ENCODE measurements at regions not wholly inside any gene's neighbourhood (a gene's known extent, or its start where the extent isn't known, plus 50 kb on each side); places are given as distances from the start of the nearest gene placed in this dataset.
"Not testable (repeated sequence)": the region's sequence is repeated elsewhere in the genome, so short reads cannot be mapped to it uniquely, and the experiment has no call there.

DNA sequence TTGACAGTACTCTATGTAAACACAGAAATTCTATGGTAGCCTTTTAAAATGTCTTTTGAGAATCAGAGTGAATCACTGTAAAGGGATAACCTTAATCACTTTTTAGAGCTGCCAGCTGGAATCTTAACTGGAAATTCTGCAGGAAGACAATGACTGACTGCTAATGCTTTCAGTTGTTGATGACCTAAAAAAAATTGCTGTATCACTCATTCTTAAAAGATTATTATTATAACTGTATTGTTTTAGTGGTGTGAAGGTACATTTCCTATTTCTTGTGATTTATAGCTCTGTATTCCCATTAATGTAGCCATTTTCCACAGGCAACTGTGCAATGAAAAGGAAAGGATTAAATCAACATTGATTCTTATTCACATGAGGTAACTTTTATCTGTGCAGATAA is 260.5 kb downstream of the CALCRL start:
- H3K9me3 ChIP-seq (ENCODE audit: insufficient read depth, low read depth, low read length): no peaks in the 10 kb centered on the region
- no peaks in the 10 kb centered on the region for H3K27me3 ChIP-seq (ENCODE audit: insufficient read depth, low read length)
- no peaks in the 10 kb centered on the region for H3K79me2 ChIP-seq (ENCODE audit: insufficient read depth, low read length)
- H3K36me3 Mint-ChIP-seq (ENCODE audit: low read depth, unreplicated experiment): no peaks in the 10 kb centered on the region
- H3K27ac Mint-ChIP-seq (ENCODE audit: unreplicated experiment): no peak overlapping the region
- no peaks in the 10 kb centered on the region for H3K4me1 Mint-ChIP-seq (ENCODE audit: low read depth, unreplicated experiment)
- peaks cover 7% of the 10 kb centered on the region for H3K9me3 Mint-ChIP-seq (ENCODE audit: unreplicated experiment)
- H3K9ac ChIP-seq (ENCODE audit: low read length): no peak overlapping the region
- no peaks in the 10 kb centered on the region for H3K27me3 Mint-ChIP-seq (ENCODE audit: low read depth, unreplicated experiment)
- no peak overlapping the region for H3K4me2 ChIP-seq (ENCODE audit: low read length)
- peak; percentile 18 for DNase-seq (ENCODE audit: low read depth)
- no peaks in the 10 kb centered on the region for H3K36me3 ChIP-seq (ENCODE audit: insufficient read depth, low read length)
- no peak for FAIRE-seq
- no peak overlapping the region for H3K4me3 Mint-ChIP-seq (ENCODE audit: unreplicated experiment)
- no peak overlapping the region for H3K4me3 ChIP-seq (ENCODE audit: insufficient read depth, low read depth, low read length)
- no peak overlapping the region for H3K27ac ChIP-seq (ENCODE audit: low read depth, low read length)
- H3K4me1 ChIP-seq (ENCODE audit: insufficient read depth, low read length): no peaks in the 10 kb centered on the region
- no peak overlapping the region for H2AFZ ChIP-seq (ENCODE audit: low read depth, low read length)
- TF ChIP-seq EZH2 (IDR thresholded peaks at IDR 0.05; ENCODE audit: insufficient read depth, low read length): no peak
- TF ChIP-seq, protein P1, sequence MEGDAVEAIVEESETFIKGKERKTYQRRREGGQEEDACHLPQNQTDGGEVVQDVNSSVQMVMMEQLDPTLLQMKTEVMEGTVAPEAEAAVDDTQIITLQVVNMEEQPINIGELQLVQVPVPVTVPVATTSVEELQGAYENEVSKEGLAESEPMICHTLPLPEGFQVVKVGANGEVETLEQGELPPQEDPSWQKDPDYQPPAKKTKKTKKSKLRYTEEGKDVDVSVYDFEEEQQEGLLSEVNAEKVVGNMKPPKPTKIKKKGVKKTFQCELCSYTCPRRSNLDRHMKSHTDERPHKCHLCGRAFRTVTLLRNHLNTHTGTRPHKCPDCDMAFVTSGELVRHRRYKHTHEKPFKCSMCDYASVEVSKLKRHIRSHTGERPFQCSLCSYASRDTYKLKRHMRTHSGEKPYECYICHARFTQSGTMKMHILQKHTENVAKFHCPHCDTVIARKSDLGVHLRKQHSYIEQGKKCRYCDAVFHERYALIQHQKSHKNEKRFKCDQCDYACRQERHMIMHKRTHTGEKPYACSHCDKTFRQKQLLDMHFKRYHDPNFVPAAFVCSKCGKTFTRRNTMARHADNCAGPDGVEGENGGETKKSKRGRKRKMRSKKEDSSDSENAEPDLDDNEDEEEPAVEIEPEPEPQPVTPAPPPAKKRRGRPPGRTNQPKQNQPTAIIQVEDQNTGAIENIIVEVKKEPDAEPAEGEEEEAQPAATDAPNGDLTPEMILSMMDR (IDR thresholded peaks at IDR 0.05; ENCODE audit: insufficient read depth, low read depth, low read length): no peak
- no peaks in the 10 kb centered on the region for H4K20me1 ChIP-seq (ENCODE audit: insufficient read depth, low read length)

DNA sequence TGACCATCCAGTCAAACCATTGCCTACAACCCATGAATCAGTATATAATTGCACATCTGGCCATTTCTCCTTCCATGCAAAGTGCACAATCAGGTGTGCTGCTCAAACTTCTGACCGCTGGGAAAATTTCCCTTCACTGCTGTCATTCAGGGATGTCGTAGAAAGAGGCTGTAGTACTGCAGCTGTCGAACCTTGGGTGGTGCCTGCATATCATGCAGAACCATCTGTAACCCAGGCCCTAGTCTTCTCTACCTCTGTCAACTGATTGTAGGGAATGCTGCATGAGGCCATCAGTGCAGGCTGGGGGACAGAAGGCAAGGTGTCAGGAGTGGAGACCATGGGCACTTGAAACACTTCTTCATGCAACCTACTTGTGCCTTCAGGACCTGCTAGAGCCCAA is 267.5 kb downstream of the CALCRL start:
- no peaks in the 10 kb centered on the region for H3K36me3 ChIP-seq (ENCODE audit: insufficient read depth, low read length)
- H3K4me1 Mint-ChIP-seq (ENCODE audit: low read depth, unreplicated experiment): no peaks in the 10 kb centered on the region
- no peaks in the 10 kb centered on the region for H4K20me1 ChIP-seq (ENCODE audit: insufficient read depth, low read length)
- no peaks in the 10 kb centered on the region for H3K9me3 ChIP-seq (ENCODE audit: insufficient read depth, low read depth, low read length)
- no peaks in the 10 kb centered on the region for H3K79me2 ChIP-seq (ENCODE audit: insufficient read depth, low read length)
- no peaks in the 10 kb centered on the region for H3K36me3 Mint-ChIP-seq (ENCODE audit: low read depth, unreplicated experiment)
- H3K9me3 Mint-ChIP-seq (ENCODE audit: unreplicated experiment): peaks cover 7% of the 10 kb centered on the region
- no peak overlapping the region for H3K27ac ChIP-seq (ENCODE audit: low read depth, low read length)
- no peaks in the 10 kb centered on the region for H3K27me3 Mint-ChIP-seq (ENCODE audit: low read depth, unreplicated experiment)
- FAIRE-seq (no peak), DNase-seq (ENCODE audit: low read depth) (no peak)
- H3K4me1 ChIP-seq (ENCODE audit: insufficient read depth, low read length): no peaks in the 10 kb centered on the region
- H3K27me3 ChIP-seq (ENCODE audit: insufficient read depth, low read length): no peaks in the 10 kb centered on the region
- H3K4me3 Mint-ChIP-seq (ENCODE audit: unreplicated experiment): no peak overlapping the region
- TF ChIP-seq, protein P1 (IDR thresholded peaks at IDR 0.05; ENCODE audit: insufficient read depth, low read depth, low read length): no peak
- no peak for TF ChIP-seq EZH2 (IDR thresholded peaks at IDR 0.05; ENCODE audit: insufficient read depth, low read length)
- H3K4me3 ChIP-seq (ENCODE audit: insufficient read depth, low read depth, low read length): no peak overlapping the region
- H3K9ac ChIP-seq (ENCODE audit: low read length): no peak overlapping the region
- H3K27ac Mint-ChIP-seq (ENCODE audit: unreplicated experiment): no peak overlapping the region
- H2AFZ ChIP-seq (ENCODE audit: low read depth, low read length): no peak overlapping the region
- H3K4me2 ChIP-seq (ENCODE audit: low read length): no peak overlapping the region

DNA sequence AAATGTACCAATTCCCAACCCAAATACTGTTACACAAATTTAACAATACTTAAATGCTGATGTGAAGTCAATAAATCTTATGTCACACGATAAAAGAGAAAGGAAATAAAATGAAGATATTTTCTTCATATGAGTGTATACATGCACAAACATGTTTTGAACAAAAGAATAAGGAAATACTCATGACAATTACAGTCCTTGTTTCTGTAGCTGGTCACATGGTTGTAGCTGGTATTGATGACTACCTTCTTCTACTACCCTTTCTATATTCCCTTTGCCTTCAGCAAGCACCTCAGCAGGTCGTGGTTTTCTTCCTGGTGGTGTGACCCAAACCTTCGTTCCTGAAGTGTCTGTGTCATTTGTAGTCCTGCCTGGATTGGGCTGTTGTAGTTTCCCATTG is 269.2 kb downstream of the CALCRL start:
- FAIRE-seq; H3K27ac Mint-ChIP-seq (ENCODE audit: unreplicated experiment); H3K27me3 ChIP-seq (ENCODE audit: insufficient read depth, low read length); H3K79me2 ChIP-seq (ENCODE audit: insufficient read depth, low read length); H3K4me3 Mint-ChIP-seq (ENCODE audit: unreplicated experiment); H4K20me1 ChIP-seq (ENCODE audit: insufficient read depth, low read length); H3K4me2 ChIP-seq (ENCODE audit: low read length); H3K9me3 Mint-ChIP-seq (ENCODE audit: unreplicated experiment); H3K27ac ChIP-seq (ENCODE audit: low read depth, low read length); DNase-seq (ENCODE audit: low read depth); H3K9ac ChIP-seq (ENCODE audit: low read length); H3K4me1 Mint-ChIP-seq (ENCODE audit: low read depth, unreplicated experiment); H2AFZ ChIP-seq (ENCODE audit: low read depth, low read length); H3K4me3 ChIP-seq (ENCODE audit: insufficient read depth, low read depth, low read length); H3K27me3 Mint-ChIP-seq (ENCODE audit: low read depth, unreplicated experiment); H3K4me1 ChIP-seq (ENCODE audit: insufficient read depth, low read length); H3K36me3 ChIP-seq (ENCODE audit: insufficient read depth, low read length); H3K36me3 Mint-ChIP-seq (ENCODE audit: low read depth, unreplicated experiment); H3K9me3 ChIP-seq (ENCODE audit: insufficient read depth, low read depth, low read length): not testable (repeated sequence)
